ENCODE measurements at regions not wholly inside any gene's neighbourhood (a gene's known extent, or its start where the extent isn't known, plus 50 kb on each side); places are given as distances from the start of the nearest gene placed in this dataset.

GRCh38 chrX:44400588-44400987, 57.1 kb upstream of the EFHC2 start:
- POLR2A ChIA-PET = no interaction called here
- H3K4me3 ChIP-seq (ENCODE audit: low read depth in 2 of 2, low read length in 2 of 2) = no peak overlapping the region
- no peak overlapping the region for H3K27ac ChIP-seq (ENCODE audit: low read length)
- TF ChIP-seq POLR2AphosphoS5 (IDR thresholded peaks at IDR 0.05; ENCODE audit: low read depth, low read length) (no peak), TCF7L2 (IDR thresholded peaks at IDR 0.05; ENCODE audit: low read depth, low read length) (no peak), SIN3A (IDR thresholded peaks at IDR 0.05; ENCODE audit: borderline replicate concordance, insufficient read depth, low read depth, low read length) (no peak), CTCF (IDR thresholded peaks at IDR 0.05) (no peak)
- TF ChIP-seq, protein P1, sequence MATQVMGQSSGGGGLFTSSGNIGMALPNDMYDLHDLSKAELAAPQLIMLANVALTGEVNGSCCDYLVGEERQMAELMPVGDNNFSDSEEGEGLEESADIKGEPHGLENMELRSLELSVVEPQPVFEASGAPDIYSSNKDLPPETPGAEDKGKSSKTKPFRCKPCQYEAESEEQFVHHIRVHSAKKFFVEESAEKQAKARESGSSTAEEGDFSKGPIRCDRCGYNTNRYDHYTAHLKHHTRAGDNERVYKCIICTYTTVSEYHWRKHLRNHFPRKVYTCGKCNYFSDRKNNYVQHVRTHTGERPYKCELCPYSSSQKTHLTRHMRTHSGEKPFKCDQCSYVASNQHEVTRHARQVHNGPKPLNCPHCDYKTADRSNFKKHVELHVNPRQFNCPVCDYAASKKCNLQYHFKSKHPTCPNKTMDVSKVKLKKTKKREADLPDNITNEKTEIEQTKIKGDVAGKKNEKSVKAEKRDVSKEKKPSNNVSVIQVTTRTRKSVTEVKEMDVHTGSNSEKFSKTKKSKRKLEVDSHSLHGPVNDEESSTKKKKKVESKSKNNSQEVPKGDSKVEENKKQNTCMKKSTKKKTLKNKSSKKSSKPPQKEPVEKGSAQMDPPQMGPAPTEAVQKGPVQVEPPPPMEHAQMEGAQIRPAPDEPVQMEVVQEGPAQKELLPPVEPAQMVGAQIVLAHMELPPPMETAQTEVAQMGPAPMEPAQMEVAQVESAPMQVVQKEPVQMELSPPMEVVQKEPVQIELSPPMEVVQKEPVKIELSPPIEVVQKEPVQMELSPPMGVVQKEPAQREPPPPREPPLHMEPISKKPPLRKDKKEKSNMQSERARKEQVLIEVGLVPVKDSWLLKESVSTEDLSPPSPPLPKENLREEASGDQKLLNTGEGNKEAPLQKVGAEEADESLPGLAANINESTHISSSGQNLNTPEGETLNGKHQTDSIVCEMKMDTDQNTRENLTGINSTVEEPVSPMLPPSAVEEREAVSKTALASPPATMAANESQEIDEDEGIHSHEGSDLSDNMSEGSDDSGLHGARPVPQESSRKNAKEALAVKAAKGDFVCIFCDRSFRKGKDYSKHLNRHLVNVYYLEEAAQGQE (IDR thresholded peaks at IDR 0.05; ENCODE audit: insufficient read depth in 1 of 2, low read depth in 2 of 2, low read length in 1 of 2) = no peak
- ATAC-seq (peak; percentile 97), DNase-seq (ENCODE audit: low read depth, low spot score) (peak; percentile 69)
- H3K36me3 ChIP-seq (ENCODE audit: control insufficient read depth, insufficient read depth, low read length) = no peaks in the 10 kb centered on the region
- CTCF ChIA-PET = no interaction called here
- intact Hi-C loops (cut with micrococcal nuclease; ENCODE audit: unreplicated experiment) = no loop called here
- no TSS peak for BruUV-seq (replicated peaks)
- no peaks in the 10 kb centered on the region; the same call in 1 of the 2 replicates for H3K4me1 ChIP-seq (ENCODE audit: control insufficient read depth, insufficient read depth, low read length)
- no peaks in the 10 kb centered on the region for H3K27me3 ChIP-seq (ENCODE audit: control insufficient read depth, insufficient read depth, low read length)
- H3K9me3 ChIP-seq (ENCODE audit: control insufficient read depth, insufficient read depth, low read depth, low read length) = no peaks in the 10 kb centered on the region
- in situ Hi-C loops (cut with HindIII; ENCODE audit: low pct_unique_long_range_greater_than_20kb, low sequenced_read_pairs) = no loop called here

GRCh38 chrX:44400161-44400560, 56.7 kb upstream of the EFHC2 start:
- no peaks in the 10 kb centered on the region for H3K27me3 ChIP-seq (ENCODE audit: control insufficient read depth, insufficient read depth, low read length)
- DNase-seq (ENCODE audit: low read depth, low spot score) (no peak), ATAC-seq (no peak; the same call in 1 of the 2 replicates)
- no peaks in the 10 kb centered on the region; the same call in 1 of the 2 replicates for H3K4me1 ChIP-seq (ENCODE audit: control insufficient read depth, insufficient read depth, low read length)
- intact Hi-C loops (cut with micrococcal nuclease; ENCODE audit: unreplicated experiment) = no loop called here
- H3K36me3 ChIP-seq (ENCODE audit: control insufficient read depth, insufficient read depth, low read length) = no peaks in the 10 kb centered on the region
- BruUV-seq (replicated peaks) = no TSS peak
- CTCF ChIA-PET = no interaction called here
- no peak overlapping the region for H3K27ac ChIP-seq (ENCODE audit: low read length)
- TF ChIP-seq TCF7L2 (IDR thresholded peaks at IDR 0.05; ENCODE audit: low read depth, low read length) (no peak), POLR2AphosphoS5 (IDR thresholded peaks at IDR 0.05; ENCODE audit: low read depth, low read length) (no peak), CTCF (IDR thresholded peaks at IDR 0.05) (no peak), SIN3A (IDR thresholded peaks at IDR 0.05; ENCODE audit: borderline replicate concordance, insufficient read depth, low read depth, low read length) (no peak)
- TF ChIP-seq, protein P1 (IDR thresholded peaks at IDR 0.05; ENCODE audit: insufficient read depth in 1 of 2, low read depth in 2 of 2, low read length in 1 of 2) = no peak
- in situ Hi-C loops (cut with HindIII; ENCODE audit: low pct_unique_long_range_greater_than_20kb, low sequenced_read_pairs) = no loop called here
- no peak overlapping the region for H3K4me3 ChIP-seq (ENCODE audit: low read depth in 2 of 2, low read length in 2 of 2)
- H3K9me3 ChIP-seq (ENCODE audit: control insufficient read depth, insufficient read depth, low read depth, low read length) = no peaks in the 10 kb centered on the region
- POLR2A ChIA-PET = no interaction called here

Measured in Panc1 (cell line).